IPS-NIHi7 (cell line): ENCODE measurements at regions not wholly inside any gene's neighbourhood (a gene's known extent, or its start where the extent isn't known, plus 50 kb on each side); places are given as distances from the start of the nearest gene placed in this dataset.

Experiments used
- DNase-seq: peaks from one replicate; pipeline ENCODE4 v3.0.0; 2012; ENCODE audit warnings: mixed read lengths; ENCODE audit errors: extremely low spot score

- no peak for DNase-seq
Measured at GRCh38 chr2:215771241-215771640, 242.1 kb downstream of the MREG start.

GRCh38 chr2:215770668-215771067 lies 242.7 kb downstream of the MREG start:
- DNase-seq, result no peak

GRCh38 chr2:215769246-215769645 lies 244.1 kb downstream of the MREG start:
- no peak for DNase-seq

GRCh38 chr2:215767625-215768024 lies 245.7 kb downstream of the MREG start:
- no peak for DNase-seq

- no peak for DNase-seq
Measured at GRCh38 chr2:215765729-215766360, 247.5 kb downstream of the MREG start.

GRCh38 chr2:215764441-215765048 lies 248.8 kb downstream of the MREG start:
- no peak for DNase-seq

GRCh38 chr2:215760557-215760956 lies 252.8 kb downstream of the MREG start:
- no peak for DNase-seq

GRCh38 chr2:215760091-215760490 lies 253.3 kb downstream of the MREG start:
- no peak for DNase-seq

- no peak for DNase-seq
Measured at GRCh38 chr2:215758691-215759090, 254.7 kb downstream of the MREG start.

- DNase-seq, result no peak
Measured at GRCh38 chr2:215756346-215756730, 257.0 kb downstream of the MREG start.

- DNase-seq, result no peak
Measured at GRCh38 chr2:215755641-215756345, 257.6 kb downstream of the MREG start.

GRCh38 chr2:215754546-215754945 lies 258.8 kb downstream of the MREG start:
- no peak for DNase-seq

GRCh38 chr2:215753808-215754207 lies 259.5 kb downstream of the MREG start:
- DNase-seq, result no peak

- DNase-seq, result no peak
Measured at GRCh38 chr2:215752991-215753390, 260.4 kb downstream of the MREG start.

GRCh38 chr2:215752436-215752835 lies 260.9 kb downstream of the MREG start:
- no peak for DNase-seq

- no peak for DNase-seq
Measured at GRCh38 chr2:215751911-215752272, 261.5 kb downstream of the MREG start.

- DNase-seq, result no peak
Measured at GRCh38 chr2:215751200-215751910, 262.0 kb downstream of the MREG start.

- DNase-seq, result no peak
Measured at GRCh38 chr2:215750763-215751162, 262.6 kb downstream of the MREG start.

GRCh38 chr2:215749092-215749957 lies 264.0 kb downstream of the MREG start:
- DNase-seq, result no peak

- no peak for DNase-seq
Measured at GRCh38 chr2:215748446-215748845, 264.9 kb downstream of the MREG start.

GRCh38 chr2:215746887-215747615 lies 266.3 kb downstream of the MREG start:
- no peak for DNase-seq
